Kidney epithelial cell (primary cell): ENCODE measurements at regions not wholly inside any gene's neighbourhood (a gene's known extent, or its start where the extent isn't known, plus 50 kb on each side); places are given as distances from the start of the nearest gene placed in this dataset.
"Not testable (repeated sequence)": the region's sequence is repeated elsewhere in the genome, so short reads cannot be mapped to it uniquely, and the experiment has no call there.

Source experiments
- DNase-seq: peaks from one replicate; pipeline ENCODE4 v3.0.0-alpha.2; 2010; ENCODE audit warnings: low read depth
- H3K27me3 ChIP-seq: 2 replicates; pipeline ENCODE4 v1.6.0; 2011; ENCODE audit warnings: low read length; ENCODE audit not compliant: control insufficient read depth, insufficient read depth
- H3K36me3 ChIP-seq: 2 replicates; pipeline ENCODE4 v1.5.1; 2011; ENCODE audit warnings: low read length; ENCODE audit not compliant: control insufficient read depth, insufficient read depth
- H3K4me3 ChIP-seq: 2 replicates; pipeline ENCODE4 v1.5.1; 2011; ENCODE audit warnings: low read depth, mild to moderate bottlenecking, control low read depth, low read length
- TF ChIP-seq, protein P1 (sequence below): IDR thresholded peaks from 2 replicates; pipeline ENCODE4 v1.5.1; 2011; ENCODE audit warnings: mild to moderate bottlenecking, moderate library complexity, low read length, control low read depth, inconsistent platforms; ENCODE audit not compliant: insufficient read depth, poor library complexity, severe bottlenecking

DNA sequence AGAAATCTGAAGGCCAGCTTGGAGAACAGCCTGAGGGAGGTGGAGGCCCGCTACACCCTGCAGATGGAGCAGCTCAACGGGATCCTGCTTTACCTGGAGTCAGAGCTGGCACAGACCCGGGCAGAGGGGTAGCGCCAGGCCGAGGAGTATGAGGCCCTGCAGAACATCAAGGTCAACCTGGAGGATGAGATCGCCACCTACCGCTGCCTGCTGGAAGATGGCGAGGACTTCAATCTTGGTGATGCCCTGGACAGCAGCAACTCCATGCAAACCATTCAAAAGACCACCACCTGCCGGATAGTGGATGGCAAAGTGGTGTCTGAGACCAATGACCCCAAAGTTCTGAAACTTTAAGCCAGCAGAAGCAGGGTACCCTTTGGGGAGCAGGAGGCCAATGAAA, 318.4 kb downstream of the ZFHX3 start:
- not testable (repeated sequence) for H3K4me3 ChIP-seq, H3K27me3 ChIP-seq, DNase-seq, H3K36me3 ChIP-seq

DNA sequence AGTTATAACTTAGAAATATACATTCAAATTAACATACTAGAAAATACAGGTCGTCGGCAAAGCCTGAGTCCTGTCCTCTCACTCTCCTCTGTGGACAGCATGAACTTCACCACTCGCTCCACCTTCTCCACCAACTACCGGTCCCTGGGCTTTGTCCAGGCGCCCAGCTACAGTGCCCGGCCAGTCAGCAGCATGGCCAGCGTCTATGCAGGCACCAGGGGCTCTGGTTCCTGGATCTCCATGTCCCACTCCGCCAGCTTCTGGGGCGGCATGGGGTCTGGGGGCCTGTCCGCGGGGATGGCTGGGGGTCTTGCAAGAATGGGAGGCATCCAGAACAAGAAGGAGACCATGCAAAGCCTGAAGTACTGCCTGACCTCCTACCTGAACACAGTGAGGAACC, 319.4 kb downstream of the ZFHX3 start:
- no peak for DNase-seq
- TF ChIP-seq, protein P1, sequence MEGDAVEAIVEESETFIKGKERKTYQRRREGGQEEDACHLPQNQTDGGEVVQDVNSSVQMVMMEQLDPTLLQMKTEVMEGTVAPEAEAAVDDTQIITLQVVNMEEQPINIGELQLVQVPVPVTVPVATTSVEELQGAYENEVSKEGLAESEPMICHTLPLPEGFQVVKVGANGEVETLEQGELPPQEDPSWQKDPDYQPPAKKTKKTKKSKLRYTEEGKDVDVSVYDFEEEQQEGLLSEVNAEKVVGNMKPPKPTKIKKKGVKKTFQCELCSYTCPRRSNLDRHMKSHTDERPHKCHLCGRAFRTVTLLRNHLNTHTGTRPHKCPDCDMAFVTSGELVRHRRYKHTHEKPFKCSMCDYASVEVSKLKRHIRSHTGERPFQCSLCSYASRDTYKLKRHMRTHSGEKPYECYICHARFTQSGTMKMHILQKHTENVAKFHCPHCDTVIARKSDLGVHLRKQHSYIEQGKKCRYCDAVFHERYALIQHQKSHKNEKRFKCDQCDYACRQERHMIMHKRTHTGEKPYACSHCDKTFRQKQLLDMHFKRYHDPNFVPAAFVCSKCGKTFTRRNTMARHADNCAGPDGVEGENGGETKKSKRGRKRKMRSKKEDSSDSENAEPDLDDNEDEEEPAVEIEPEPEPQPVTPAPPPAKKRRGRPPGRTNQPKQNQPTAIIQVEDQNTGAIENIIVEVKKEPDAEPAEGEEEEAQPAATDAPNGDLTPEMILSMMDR: no peak
- Histone ChIP-seq H3K4me3 (no peak overlapping the region), H3K27me3 (no peaks in the 10 kb centered on the region), H3K36me3 (no peaks in the 10 kb centered on the region)

DNA sequence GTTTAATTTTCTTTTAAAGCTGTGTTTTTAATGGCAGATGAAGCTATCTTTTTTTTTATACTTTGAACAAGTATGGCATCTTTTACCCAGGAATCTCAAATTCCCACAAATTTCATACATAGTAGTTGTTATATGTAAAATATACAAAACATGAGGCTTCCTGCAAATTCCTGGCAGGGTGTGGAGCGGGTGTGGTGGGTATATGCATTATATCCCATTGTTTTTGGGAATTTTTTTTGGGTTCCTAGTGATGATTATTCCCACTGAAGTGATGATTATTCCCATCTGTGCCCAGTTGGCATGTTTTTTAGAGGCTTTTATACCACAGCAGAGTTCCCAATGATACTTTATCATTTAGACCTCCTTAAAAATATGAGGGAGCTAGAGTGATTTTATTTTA, 320.4 kb downstream of the ZFHX3 start:
- no peak for DNase-seq
- no peaks in the 10 kb centered on the region for H3K36me3 ChIP-seq
- H3K4me3 ChIP-seq: no peak overlapping the region
- TF ChIP-seq, protein P1: no peak
- no peaks in the 10 kb centered on the region for H3K27me3 ChIP-seq

DNA sequence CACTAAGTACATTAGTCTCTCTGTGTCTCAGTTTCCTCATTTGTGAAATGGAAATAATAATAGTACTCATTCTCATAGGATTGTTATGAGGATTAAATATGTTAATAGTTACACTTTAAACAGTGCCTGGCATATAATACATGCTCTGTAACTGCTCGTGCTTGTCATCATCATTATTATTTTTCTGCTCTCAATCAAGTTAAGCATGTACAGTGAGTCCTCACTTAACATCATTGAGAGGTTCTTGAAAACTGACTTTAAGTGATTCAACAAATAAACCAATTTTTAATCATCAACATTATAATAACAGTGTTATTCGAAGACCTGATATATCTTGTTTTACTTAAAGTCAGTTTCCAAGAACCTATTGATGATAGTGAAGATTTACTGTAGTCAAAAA, 322.3 kb downstream of the ZFHX3 start:
- TF ChIP-seq, protein P1: no peak
- H3K36me3 ChIP-seq: no peaks in the 10 kb centered on the region
- H3K4me3 ChIP-seq: no peak overlapping the region
- H3K27me3 ChIP-seq: no peaks in the 10 kb centered on the region
- DNase-seq: no peak

DNA sequence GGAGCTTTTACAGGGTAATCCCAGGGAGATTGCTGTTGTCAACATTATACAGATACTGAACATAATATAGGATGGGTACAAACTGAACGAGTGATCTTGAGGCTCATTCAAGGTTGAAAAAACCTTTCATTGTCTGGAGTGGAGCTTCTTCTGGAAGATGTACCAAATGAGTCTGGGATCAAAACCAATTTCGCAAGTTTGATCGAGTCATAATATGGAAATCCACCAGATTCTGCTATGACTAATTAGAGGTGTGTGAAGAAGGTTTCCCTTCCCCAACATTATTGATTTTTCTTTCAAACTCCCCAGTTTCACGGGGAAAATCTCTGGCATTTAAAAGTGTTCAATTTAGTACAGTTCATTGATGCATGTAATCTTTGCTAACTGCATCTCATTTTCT, 324.1 kb downstream of the ZFHX3 start:
- no peak for DNase-seq
- no peak overlapping the region for H3K4me3 ChIP-seq
- no peaks in the 10 kb centered on the region for H3K27me3 ChIP-seq
- H3K36me3 ChIP-seq: no peaks in the 10 kb centered on the region
- TF ChIP-seq, protein P1: no peak

DNA sequence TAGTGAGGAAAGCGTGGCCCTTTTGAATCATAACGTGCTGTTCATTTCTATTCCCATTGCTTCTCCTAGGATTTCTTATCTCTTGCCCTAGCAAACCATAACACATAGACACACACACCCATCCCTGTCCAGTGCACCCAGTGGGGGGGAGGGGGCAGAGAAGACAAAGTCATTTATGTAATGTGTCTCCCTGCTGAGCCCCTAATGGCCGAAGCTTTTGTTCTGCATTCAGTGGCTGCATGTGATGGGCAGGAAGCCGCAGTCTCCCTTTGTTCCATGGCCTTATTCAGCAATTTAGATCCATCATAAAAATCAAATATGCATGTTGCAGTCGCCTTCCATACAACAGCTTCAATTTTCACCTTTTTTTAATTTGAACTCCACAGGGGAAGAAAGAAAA, 325.4 kb downstream of the ZFHX3 start:
- no peak for DNase-seq
- H3K27me3 ChIP-seq: no peaks in the 10 kb centered on the region
- TF ChIP-seq, protein P1: no peak

More for the DNA sequence above, 325.4 kb downstream of the ZFHX3 start:
- Histone ChIP-seq H3K36me3 (no peaks in the 10 kb centered on the region), H3K4me3 (no peak overlapping the region)
